ENCODE measurements at regions not wholly inside any gene's neighbourhood (a gene's known extent, or its start where the extent isn't known, plus 50 kb on each side); places are given as distances from the start of the nearest gene placed in this dataset.

DNA sequence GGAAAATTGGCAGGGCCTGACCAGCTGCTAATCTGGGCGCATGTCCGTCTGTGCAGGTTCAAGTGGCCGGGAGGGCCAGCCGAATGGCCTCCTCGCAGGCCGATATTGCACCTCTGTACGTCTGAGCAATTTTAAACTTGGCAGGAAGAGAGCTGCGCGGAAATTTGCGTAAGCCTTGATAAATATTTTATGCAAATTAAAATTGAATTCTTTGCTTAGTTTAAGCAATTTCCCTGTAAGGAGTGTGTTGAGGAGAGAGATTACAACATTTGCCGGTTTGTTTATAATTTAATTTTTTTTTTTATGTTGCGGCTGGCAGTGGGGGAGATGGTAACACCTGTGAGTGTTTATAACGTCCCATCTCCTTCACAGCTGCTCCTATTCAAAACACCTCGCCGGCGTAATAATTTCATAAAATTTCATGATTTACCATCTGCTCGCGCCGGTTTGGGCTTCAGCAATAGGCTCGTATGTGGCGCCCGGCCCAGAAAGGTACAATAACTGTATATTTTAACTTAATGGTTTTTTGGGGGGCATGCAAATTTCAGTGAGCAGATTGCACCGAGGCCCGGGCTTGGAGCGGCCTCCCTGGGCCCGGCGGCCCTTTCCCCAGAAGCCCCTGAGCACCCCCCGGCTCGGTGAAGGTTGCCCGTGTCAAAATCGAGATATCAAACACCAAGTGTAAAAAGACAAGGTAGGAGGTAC, 269.4 kb upstream of the MVB12B start:
- Histone ChIP-seq H3K27me3 (peaks cover 0 to 59% (median 8%) of the 10 kb centered on the region in 9 donors), H3K4me3 (no peak overlapping the region), H3K4me1 (no peaks in the 10 kb centered on the region), H3K9me3 (no peaks in the 10 kb centered on the region), H3K27ac (no peak overlapping the region), H3K36me3 (no peaks in the 10 kb centered on the region)
- intact Hi-C loops (cut with DNase I) = no loop called here
- TF ChIP-seq POLR2A (IDR thresholded peaks at IDR 0.05) = no peak
- TF ChIP-seq, protein P1, sequence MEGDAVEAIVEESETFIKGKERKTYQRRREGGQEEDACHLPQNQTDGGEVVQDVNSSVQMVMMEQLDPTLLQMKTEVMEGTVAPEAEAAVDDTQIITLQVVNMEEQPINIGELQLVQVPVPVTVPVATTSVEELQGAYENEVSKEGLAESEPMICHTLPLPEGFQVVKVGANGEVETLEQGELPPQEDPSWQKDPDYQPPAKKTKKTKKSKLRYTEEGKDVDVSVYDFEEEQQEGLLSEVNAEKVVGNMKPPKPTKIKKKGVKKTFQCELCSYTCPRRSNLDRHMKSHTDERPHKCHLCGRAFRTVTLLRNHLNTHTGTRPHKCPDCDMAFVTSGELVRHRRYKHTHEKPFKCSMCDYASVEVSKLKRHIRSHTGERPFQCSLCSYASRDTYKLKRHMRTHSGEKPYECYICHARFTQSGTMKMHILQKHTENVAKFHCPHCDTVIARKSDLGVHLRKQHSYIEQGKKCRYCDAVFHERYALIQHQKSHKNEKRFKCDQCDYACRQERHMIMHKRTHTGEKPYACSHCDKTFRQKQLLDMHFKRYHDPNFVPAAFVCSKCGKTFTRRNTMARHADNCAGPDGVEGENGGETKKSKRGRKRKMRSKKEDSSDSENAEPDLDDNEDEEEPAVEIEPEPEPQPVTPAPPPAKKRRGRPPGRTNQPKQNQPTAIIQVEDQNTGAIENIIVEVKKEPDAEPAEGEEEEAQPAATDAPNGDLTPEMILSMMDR (IDR thresholded peaks at IDR 0.05) = no peak
- ATAC-seq (no peak), DNase-seq (no peak)
- WGBS, 4 donors = 79 to 81% (median 80%) methylated on average over 31 of the region's 31 CpGs

DNA sequence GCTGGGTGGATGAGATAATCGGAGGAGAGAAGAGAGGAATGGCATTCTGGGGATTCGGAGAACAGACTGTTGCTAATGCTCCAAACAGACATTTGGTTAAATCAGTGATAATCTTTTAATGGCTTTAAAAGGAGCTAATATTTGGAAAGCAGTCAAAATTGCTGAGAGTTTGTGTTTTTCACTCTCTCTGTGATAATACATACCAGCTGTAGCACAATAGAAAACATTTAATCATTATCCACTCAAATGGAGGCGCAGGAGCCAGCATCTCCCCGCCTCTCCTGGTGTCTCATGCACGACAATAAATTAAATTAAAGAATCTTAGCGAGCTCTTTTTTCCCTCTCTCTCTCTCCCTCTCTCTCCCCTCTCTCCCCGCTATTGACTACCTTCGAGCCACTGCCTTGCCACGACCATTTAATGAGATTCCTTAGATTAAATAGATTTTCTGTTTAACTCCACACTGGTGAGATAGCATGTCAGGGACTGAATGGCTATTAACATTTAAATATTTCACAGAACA, 268.6 kb upstream of the MVB12B start:
- Histone ChIP-seq H3K27me3 (peaks cover 0 to 52% (median 4%) of the 10 kb centered on the region in 9 donors), H3K4me3 (no peak overlapping the region), H3K36me3 (no peaks in the 10 kb centered on the region), H3K27ac (no peak overlapping the region), H3K9me3 (peaks cover 0 to 3% (median 0%) of the 10 kb centered on the region in 12 donors), H3K4me1 (no peaks in the 10 kb centered on the region)
- WGBS, 4 donors = 57 to 61% (median 59%) methylated on average over 9 of the region's 9 CpGs
- intact Hi-C loops (cut with DNase I) = no loop called here
- ATAC-seq (no peak), DNase-seq (no peak)
- TF ChIP-seq POLR2A (IDR thresholded peaks at IDR 0.05) = no peak
- TF ChIP-seq, protein P1 (IDR thresholded peaks at IDR 0.05) = no peak

DNA sequence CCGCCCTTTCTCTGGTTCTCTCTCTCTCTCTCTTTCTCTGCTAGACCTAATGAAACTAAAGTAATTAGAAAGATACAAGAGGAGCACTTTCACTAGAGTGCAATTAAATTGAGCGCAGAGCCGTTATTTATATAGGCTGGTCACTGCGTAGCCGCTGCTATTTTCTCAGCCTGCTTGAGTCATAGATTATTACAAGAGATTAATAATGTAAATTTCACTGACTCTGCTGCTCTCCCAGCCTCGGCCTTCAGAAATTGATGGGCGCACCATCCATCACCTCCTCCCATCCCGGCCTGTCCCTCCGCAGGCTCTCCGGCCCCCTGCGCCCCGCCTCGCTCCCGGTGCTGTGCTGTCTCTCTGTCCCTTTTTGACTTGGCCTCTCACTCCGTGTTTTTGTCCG, 268.0 kb upstream of the MVB12B start:
- intact Hi-C loops (cut with DNase I) = no loop called here

DNA sequence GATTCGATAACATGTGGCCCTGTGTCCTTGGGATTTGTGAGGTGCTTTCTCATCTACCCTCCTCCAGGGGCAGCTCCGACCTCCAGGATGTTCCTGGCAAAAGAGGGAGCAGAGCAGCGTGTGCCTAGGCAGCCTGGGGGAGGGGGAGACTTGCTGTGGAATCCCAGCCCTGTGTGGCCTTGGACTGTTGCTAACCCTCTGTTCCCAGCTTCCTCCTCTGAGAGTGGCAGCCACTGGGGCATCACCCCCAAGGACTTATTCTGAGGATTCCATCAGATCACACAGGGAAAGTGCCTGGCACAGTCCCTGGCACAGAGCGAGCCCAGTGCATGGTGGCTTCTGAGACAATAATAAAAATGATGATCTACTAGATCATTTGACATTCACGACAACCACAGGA, 265.1 kb upstream of the MVB12B start:
- Histone ChIP-seq H3K36me3 (no peaks in the 10 kb centered on the region), H3K27me3 (peaks cover 0 to 29% (median 4%) of the 10 kb centered on the region in 9 donors), H3K27ac (no peak overlapping the region), H3K4me3 (no peak overlapping the region), H3K4me1 (no peaks in the 10 kb centered on the region), H3K9me3 (peaks cover 0 to 3% (median 0%) of the 10 kb centered on the region in 12 donors)
- 57 to 87% (median 65%) methylated on average over 3 to 5 of the region's 5 CpGs for WGBS, 4 donors
- DNase-seq (no peak), ATAC-seq (no peak)
- intact Hi-C loops (cut with DNase I) = no loop called here
- TF ChIP-seq, protein P1 (IDR thresholded peaks at IDR 0.05) = no peak
- TF ChIP-seq POLR2A (IDR thresholded peaks at IDR 0.05) = no peak

More for the DNA sequence above, 268.0 kb upstream of the MVB12B start:
- Histone ChIP-seq H3K4me1 (no peaks in the 10 kb centered on the region), H3K27me3 (peaks cover 0 to 50% (median 4%) of the 10 kb centered on the region in 9 donors), H3K36me3 (no peaks in the 10 kb centered on the region), H3K9me3 (peaks cover 0 to 3% (median 0%) of the 10 kb centered on the region in 12 donors), H3K27ac (no peak overlapping the region), H3K4me3 (no peak overlapping the region)
- TF ChIP-seq POLR2A (IDR thresholded peaks at IDR 0.05) = no peak
- TF ChIP-seq, protein P1 (IDR thresholded peaks at IDR 0.05) = no peak
- DNase-seq (no peak), ATAC-seq (no peak)
- 67 to 78% (median 73%) methylated on average over 15 to 16 of the region's 16 CpGs for WGBS, 4 donors
